Nephron progenitor cell (in vitro differentiated cells): ENCODE measurements at regions not wholly inside any gene's neighbourhood (a gene's known extent, or its start where the extent isn't known, plus 50 kb on each side); places are given as distances from the start of the nearest gene placed in this dataset.

ENCODE experiments used
- DNase-seq: peaks from one replicate; pipeline ENCODE4 v3.0.0; 2021
- H3K27ac Mint-ChIP-seq: 2 replicates; pipeline ENCODE4 v1.8.0; 2021; ENCODE audit warnings: mild to moderate bottlenecking, moderate library complexity, mixed read lengths
- H3K27me3 Mint-ChIP-seq: 2 replicates; pipeline ENCODE4 v1.8.0; 2021; ENCODE audit warnings: mild to moderate bottlenecking, low read depth, mixed read lengths; ENCODE audit not compliant: poor library complexity
- H3K36me3 Mint-ChIP-seq: 2 replicates; pipeline ENCODE4 v1.8.0; 2021; ENCODE audit warnings: low read depth, mixed read lengths
- H3K4me1 Mint-ChIP-seq: 2 replicates; pipeline ENCODE4 v1.8.0; 2021; ENCODE audit warnings: mixed read lengths
- H3K4me3 Mint-ChIP-seq: 2 replicates; pipeline ENCODE4 v1.8.0; 2021; ENCODE audit warnings: mild to moderate bottlenecking, moderate library complexity, mixed read lengths
- H3K9me3 Mint-ChIP-seq: 2 replicates; pipeline ENCODE4 v1.8.0; 2021; ENCODE audit warnings: mild to moderate bottlenecking, moderate library complexity, mixed read lengths
- TF ChIP-seq, protein P1 (sequence below): fragments of 200-600 bp; sonication (generic); IDR thresholded peaks from 2 replicates; pipeline ENCODE4 v1.5.0; 2021; ENCODE audit warnings: antibody characterized with exemption

DNA sequence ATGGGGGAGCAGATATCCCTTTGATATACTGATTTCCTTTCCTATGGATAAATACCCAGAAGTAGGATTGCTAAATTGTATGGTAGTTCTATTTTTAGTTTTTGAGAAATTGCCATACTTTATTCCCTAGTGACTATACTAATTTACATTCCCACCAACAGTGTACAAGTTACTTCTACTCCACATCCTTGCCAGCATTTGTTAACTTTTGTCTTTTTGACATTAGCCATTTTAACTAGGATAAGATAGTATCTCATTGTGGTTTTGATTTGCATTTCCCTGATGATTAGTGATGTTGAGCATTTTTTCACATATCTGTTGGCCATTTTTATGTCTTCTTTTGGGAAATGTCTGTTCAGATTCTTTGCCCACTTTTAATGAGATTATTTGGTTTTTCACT lies 620.6 kb upstream of the CAMK1G start:
- Mint-ChIP-seq H3K9me3 (peaks cover 37% of the 10 kb centered on the region), H3K4me1 (no peaks in the 10 kb centered on the region), H3K27me3 (peaks cover 6% of the 10 kb centered on the region), H3K36me3 (peaks cover 24% of the 10 kb centered on the region), H3K27ac (no peak overlapping the region), H3K4me3 (no peak overlapping the region)
- no peak for DNase-seq
- TF ChIP-seq, protein P1, sequence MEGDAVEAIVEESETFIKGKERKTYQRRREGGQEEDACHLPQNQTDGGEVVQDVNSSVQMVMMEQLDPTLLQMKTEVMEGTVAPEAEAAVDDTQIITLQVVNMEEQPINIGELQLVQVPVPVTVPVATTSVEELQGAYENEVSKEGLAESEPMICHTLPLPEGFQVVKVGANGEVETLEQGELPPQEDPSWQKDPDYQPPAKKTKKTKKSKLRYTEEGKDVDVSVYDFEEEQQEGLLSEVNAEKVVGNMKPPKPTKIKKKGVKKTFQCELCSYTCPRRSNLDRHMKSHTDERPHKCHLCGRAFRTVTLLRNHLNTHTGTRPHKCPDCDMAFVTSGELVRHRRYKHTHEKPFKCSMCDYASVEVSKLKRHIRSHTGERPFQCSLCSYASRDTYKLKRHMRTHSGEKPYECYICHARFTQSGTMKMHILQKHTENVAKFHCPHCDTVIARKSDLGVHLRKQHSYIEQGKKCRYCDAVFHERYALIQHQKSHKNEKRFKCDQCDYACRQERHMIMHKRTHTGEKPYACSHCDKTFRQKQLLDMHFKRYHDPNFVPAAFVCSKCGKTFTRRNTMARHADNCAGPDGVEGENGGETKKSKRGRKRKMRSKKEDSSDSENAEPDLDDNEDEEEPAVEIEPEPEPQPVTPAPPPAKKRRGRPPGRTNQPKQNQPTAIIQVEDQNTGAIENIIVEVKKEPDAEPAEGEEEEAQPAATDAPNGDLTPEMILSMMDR: no peak

- no peak for DNase-seq
- H3K27ac Mint-ChIP-seq: no peak overlapping the region
- H3K27me3 Mint-ChIP-seq: peaks cover 7% of the 10 kb centered on the region
- H3K9me3 Mint-ChIP-seq: peaks cover 14% of the 10 kb centered on the region
- H3K36me3 Mint-ChIP-seq: peaks cover 10% of the 10 kb centered on the region
- H3K4me3 Mint-ChIP-seq: no peak overlapping the region
- H3K4me1 Mint-ChIP-seq: no peaks in the 10 kb centered on the region
- TF ChIP-seq, protein P1: no peak
These were observed 618.2 kb upstream of the CAMK1G start for GRCh38 chr1:208965351-208965750.

GRCh38 chr1:208967334-208967733 lies 616.2 kb upstream of the CAMK1G start:
- no peak for DNase-seq
- Mint-ChIP-seq H3K9me3 (no peaks in the 10 kb centered on the region), H3K36me3 (no peaks in the 10 kb centered on the region), H3K27me3 (peaks cover 3% of the 10 kb centered on the region), H3K27ac (no peak overlapping the region), H3K4me3 (no peak overlapping the region), H3K4me1 (no peaks in the 10 kb centered on the region)
- TF ChIP-seq, protein P1: no peak

- Mint-ChIP-seq H3K9me3 (no peaks in the 10 kb centered on the region), H3K36me3 (no peaks in the 10 kb centered on the region), H3K4me3 (no peak overlapping the region), H3K4me1 (no peaks in the 10 kb centered on the region), H3K27ac (no peak overlapping the region), H3K27me3 (no peaks in the 10 kb centered on the region)
- DNase-seq: no peak
- TF ChIP-seq, protein P1: no peak
These were observed 608.8 kb upstream of the CAMK1G start for GRCh38 chr1:208974717-208975116.

DNA sequence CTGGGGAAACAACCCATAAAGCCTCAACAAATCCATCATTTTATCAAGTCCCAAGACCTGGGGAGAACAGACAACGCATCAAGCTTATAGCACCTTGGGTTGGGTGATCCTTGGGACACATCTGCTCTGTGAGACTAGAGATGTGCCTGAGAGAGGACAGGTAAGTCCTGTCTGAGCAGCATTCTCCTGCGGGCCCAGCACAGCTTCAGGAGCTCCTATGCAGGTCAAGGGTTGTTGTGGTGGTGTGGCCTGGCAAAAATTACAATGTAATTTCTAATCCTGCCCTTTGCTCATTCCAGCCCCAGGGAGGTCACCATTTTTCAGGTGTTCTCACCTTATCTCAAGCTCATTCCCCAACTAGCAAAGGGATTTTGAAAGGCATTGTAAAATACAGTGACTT lies 608.1 kb upstream of the CAMK1G start:
- TF ChIP-seq, protein P1: no peak
- Mint-ChIP-seq H3K27me3 (no peaks in the 10 kb centered on the region), H3K36me3 (no peaks in the 10 kb centered on the region), H3K4me1 (no peaks in the 10 kb centered on the region), H3K4me3 (no peak overlapping the region), H3K9me3 (no peaks in the 10 kb centered on the region), H3K27ac (no peak overlapping the region)
- DNase-seq: no peak

- no peak overlapping the region for H3K27ac Mint-ChIP-seq
- no peaks in the 10 kb centered on the region for H3K4me1 Mint-ChIP-seq
- TF ChIP-seq, protein P1: no peak
- no peak for DNase-seq
- H3K9me3 Mint-ChIP-seq: no peaks in the 10 kb centered on the region
- no peaks in the 10 kb centered on the region for H3K27me3 Mint-ChIP-seq
- H3K36me3 Mint-ChIP-seq: no peaks in the 10 kb centered on the region
- no peak overlapping the region for H3K4me3 Mint-ChIP-seq
These were observed 606.5 kb upstream of the CAMK1G start for GRCh38 chr1:208977012-208977411.
